ENCODE measurements at regions not wholly inside any gene's neighbourhood (a gene's known extent, or its start where the extent isn't known, plus 50 kb on each side); places are given as distances from the start of the nearest gene placed in this dataset.

GRCh38 chr4:137389911-137390520 lies 142.3 kb downstream of the PCDH18 start:
- no peak for TF ChIP-seq CTCF (IDR thresholded peaks at IDR 0.05; ENCODE audit: insufficient read depth, low read length, poor library complexity, severe bottlenecking)
- no peak for TF ChIP-seq EZH2phosphoT487 (conservative IDR thresholded peaks at IDR 0.05; ENCODE audit: low read length)

All from SU-DHL-6 (cell line).